CD4-positive, alpha-beta T cell treated with Interleukin-2 at 100 ng/mL for 4 hours (primary cell): ENCODE measurements at regions not wholly inside any gene's neighbourhood (a gene's known extent, or its start where the extent isn't known, plus 50 kb on each side); places are given as distances from the start of the nearest gene placed in this dataset.
"Not testable (repeated sequence)": the region's sequence is repeated elsewhere in the genome, so short reads cannot be mapped to it uniquely, and the experiment has no call there.

Experiments used
- DNase-seq: peaks from one replicate; pipeline ENCODE4 v3.0.0-alpha.2; 2020; ENCODE audit warnings: low spot score

GRCh38 chr18:39206398-39207103, 1641.0 kb upstream of the CELF4 start:
- not testable (repeated sequence) for DNase-seq

- no peak for DNase-seq
These were observed 1640.1 kb upstream of the CELF4 start for GRCh38 chr18:39205565-39206195.

GRCh38 chr18:39200153-39200552, 1634.6 kb upstream of the CELF4 start:
- no peak for DNase-seq

- DNase-seq = no peak
These were observed 1633.7 kb upstream of the CELF4 start for GRCh38 chr18:39199231-39199855.

- DNase-seq = no peak
These were observed 1632.8 kb upstream of the CELF4 start for GRCh38 chr18:39198376-39198775.

GRCh38 chr18:39191931-39192330, 1626.3 kb upstream of the CELF4 start:
- no peak for DNase-seq

GRCh38 chr18:39191058-39191457, 1625.5 kb upstream of the CELF4 start:
- DNase-seq = no peak

GRCh38 chr18:39190508-39190907, 1624.9 kb upstream of the CELF4 start:
- no peak for DNase-seq

- DNase-seq = no peak
These were observed 1622.7 kb upstream of the CELF4 start for GRCh38 chr18:39188278-39188677.

GRCh38 chr18:39186008-39186407, 1620.4 kb upstream of the CELF4 start:
- DNase-seq = no peak

GRCh38 chr18:39184176-39184575, 1618.6 kb upstream of the CELF4 start:
- no peak for DNase-seq

- DNase-seq = no peak
These were observed 1612.6 kb upstream of the CELF4 start for GRCh38 chr18:39178166-39178565.

GRCh38 chr18:39172695-39173421, 1607.3 kb upstream of the CELF4 start:
- no peak for DNase-seq

GRCh38 chr18:39168723-39169122, 1603.1 kb upstream of the CELF4 start:
- DNase-seq = no peak

GRCh38 chr18:39167990-39168389, 1602.4 kb upstream of the CELF4 start:
- no peak for DNase-seq

- DNase-seq = no peak
These were observed 1601.2 kb upstream of the CELF4 start for GRCh38 chr18:39166776-39167175.

GRCh38 chr18:39162013-39162827, 1596.6 kb upstream of the CELF4 start:
- no peak for DNase-seq

- DNase-seq = no peak
These were observed 1583.7 kb upstream of the CELF4 start for GRCh38 chr18:39149211-39149806.

GRCh38 chr18:39134255-39134654, 1568.7 kb upstream of the CELF4 start:
- no peak for DNase-seq

- DNase-seq = not testable (repeated sequence)
These were observed 1561.9 kb upstream of the CELF4 start for GRCh38 chr18:39127538-39127937.

GRCh38 chr18:39113790-39114189, 1548.2 kb upstream of the CELF4 start:
- DNase-seq = no peak
